CD14-positive monocyte (primary cell): ENCODE measurements at regions not wholly inside any gene's neighbourhood (a gene's known extent, or its start where the extent isn't known, plus 50 kb on each side); places are given as distances from the start of the nearest gene placed in this dataset.

Source experiments
- DNase-seq, 3 donors: peaks; one replicate each; pipeline ENCODE4 v3.0.0-alpha.2; 2011 to 2022
- H2AFZ ChIP-seq: 2 replicates; pipeline ENCODE4 v1.6.0; 2012; ENCODE audit warnings: mild to moderate bottlenecking, low read depth, low read length, inconsistent platforms; ENCODE audit not compliant: insufficient read depth, poor library complexity, severe bottlenecking
- H3K27ac ChIP-seq, 2 donors: 1 replicate in 1 of 2; 2 replicates in 1 of 2; pipeline ENCODE4 v1.5.1; 2012 to 2013; ENCODE audit warnings: low read length in 2 of 2, control low read depth in 1 of 2, inconsistent platforms in 1 of 2, low read depth in 1 of 2, mild to moderate bottlenecking in 1 of 2
- H3K27me3 ChIP-seq, 2 donors: one replicate each; pipeline versions ENCODE4 v1.6.0 to v1.6.1; 2011 to 2013; ENCODE audit warnings: low read length in 2 of 2; ENCODE audit not compliant: control insufficient read depth in 2 of 2, insufficient read depth in 2 of 2
- H3K36me3 ChIP-seq, 2 donors: replicated peaks in 1 of 2; 1 replicate in 1 of 2; 2 replicates in 1 of 2; pipeline versions ENCODE4 v1.5.1 to v1.6.1; 2012 to 2013; ENCODE audit warnings: low read length in 2 of 2, control low read depth in 1 of 2, inconsistent platforms in 1 of 2, mild to moderate bottlenecking in 1 of 2; ENCODE audit not compliant: insufficient read depth in 2 of 2, control insufficient read depth in 1 of 2
- H3K4me1 ChIP-seq, 2 donors: 1 replicate in 1 of 2; 2 replicates in 1 of 2; pipeline versions ENCODE4 v1.5.1 to v1.6.1; 2012 to 2013; ENCODE audit warnings: low read length in 2 of 2, control low read depth in 1 of 2, inconsistent platforms in 1 of 2, mild to moderate bottlenecking in 1 of 2, moderate library complexity in 1 of 2; ENCODE audit not compliant: insufficient read depth in 2 of 2, control insufficient read depth in 1 of 2
- H3K4me2 ChIP-seq: replicated peaks from 2 replicates; pipeline ENCODE3; 2012; ENCODE audit warnings: low read length, moderate library complexity, mild to moderate bottlenecking; ENCODE audit not compliant: poor library complexity, severe bottlenecking; ENCODE audit errors: extremely low read depth
- H3K4me3 ChIP-seq, 3 experiments: fragments of 200-600 bp in 1 of 3; sonication (generic) in 1 of 3; replicated peaks in 1 of 3; 1 replicate in 2 of 3; 2 replicates in 1 of 3; pipeline ENCODE4 v1.5.1; 2011 to 2013; ENCODE audit warnings: low read length in 3 of 3, mild to moderate bottlenecking in 3 of 3, control low read depth in 2 of 3, low read depth in 2 of 3, inconsistent platforms in 1 of 3, moderate library complexity in 1 of 3
- H3K79me2 ChIP-seq: 2 replicates; pipeline ENCODE4 v1.6.0; 2012; ENCODE audit warnings: mild to moderate bottlenecking, control low read depth, inconsistent platforms, low read length, moderate library complexity; ENCODE audit not compliant: insufficient read depth
- H3K9ac ChIP-seq: 2 replicates; pipeline ENCODE4 v1.6.0; 2017; ENCODE audit warnings: low read length, mild to moderate bottlenecking; ENCODE audit not compliant: insufficient read depth, poor library complexity, severe bottlenecking
- H3K9me3 ChIP-seq, 2 donors: replicated peaks in 1 of 2; 1 replicate in 1 of 2; 2 replicates in 1 of 2; pipeline versions ENCODE4 v1.5.1 to v1.6.1; 2012 to 2013; ENCODE audit warnings: low read length in 2 of 2, control low read depth in 1 of 2; ENCODE audit not compliant: control insufficient read depth in 1 of 2, insufficient read depth in 1 of 2
- H4K20me1 ChIP-seq: 2 replicates; pipeline ENCODE4 v1.6.0; 2012; ENCODE audit warnings: mild to moderate bottlenecking, low read length, control low read depth, moderate library complexity; ENCODE audit not compliant: insufficient read depth
- H3K27ac Mint-ChIP-seq, 7 donors: one replicate each; pipeline ENCODE4 v1.8.0; 2020; ENCODE audit warnings: mild to moderate bottlenecking in 7 of 7, mixed read lengths in 7 of 7, moderate library complexity in 6 of 7, inconsistent platforms in 2 of 7
- H3K27me3 Mint-ChIP-seq, 3 donors: one replicate each; pipeline ENCODE4 v1.8.0; 2021 to 2022; ENCODE audit warnings: low read depth in 3 of 3, mild to moderate bottlenecking in 3 of 3, mixed read lengths in 3 of 3, moderate library complexity in 3 of 3, inconsistent platforms in 1 of 3
- H3K36me3 Mint-ChIP-seq, 2 donors: one replicate each; pipeline ENCODE4 v1.8.0; 2020; ENCODE audit warnings: mixed read lengths in 2 of 2, inconsistent platforms in 1 of 2, mild to moderate bottlenecking in 1 of 2
- H3K4me1 Mint-ChIP-seq: one replicate; pipeline ENCODE4 v1.8.0; 2020; ENCODE audit warnings: mild to moderate bottlenecking, mixed read lengths
- H3K4me3 Mint-ChIP-seq, 2 donors: one replicate each; pipeline ENCODE4 v1.8.0; 2020; ENCODE audit warnings: mild to moderate bottlenecking in 2 of 2, mixed read lengths in 2 of 2, moderate library complexity in 1 of 2
- H3K9me3 Mint-ChIP-seq, 7 donors: one replicate each; pipeline ENCODE4 v1.8.0; 2020 to 2022; ENCODE audit warnings: mixed read lengths in 7 of 7, mild to moderate bottlenecking in 6 of 7, moderate library complexity in 6 of 7, inconsistent platforms in 2 of 7
- CTCF ChIP-seq: fragments of 200-600 bp; IDR thresholded peaks from one replicate; pipeline ENCODE4 v1.8.0; 2022; ENCODE audit warnings: antibody characterized with exemption, mild to moderate bottlenecking
- WGBS: methylation state at CpG from one replicate; pipeline ENCODE4 v1.1.5; 2013; ENCODE audit warnings: missing lambda C conversion rate; ENCODE audit not compliant: insufficient coverage; 5-methylcytosine and 5-hydroxymethylcytosine counted together
- intact Hi-C, 2 donors: fragments of 100-400 bp; cut with micrococcal nuclease; formaldehyde crosslinking; loops; one replicate each; pipeline versions ENCODE4 v1.15.0 to v1.15.1; 2023

DNA sequence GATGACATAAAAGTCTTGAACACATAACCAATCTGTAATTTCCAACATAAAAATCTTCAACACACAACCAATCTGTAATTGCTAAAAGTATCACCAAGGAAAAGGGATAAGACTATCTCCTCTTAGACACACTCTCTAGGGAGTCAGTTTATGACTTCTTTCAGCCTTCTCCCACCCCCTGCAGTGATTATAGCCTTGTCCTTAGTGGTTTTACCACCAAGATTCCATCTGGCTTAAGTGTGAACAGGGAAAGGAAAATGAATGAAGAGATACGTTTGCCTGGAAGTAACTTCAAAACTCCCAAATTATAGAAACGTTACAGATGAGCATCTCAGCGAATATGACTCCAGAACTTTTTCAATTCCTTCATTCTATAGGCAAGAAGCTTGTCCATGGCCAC, 136.2 kb upstream of the RASSF8 start:
- H3K4me1 Mint-ChIP-seq = no peaks in the 10 kb centered on the region
- intact Hi-C loops = no loop called here
- Histone ChIP-seq H3K9ac (no peak overlapping the region), H3K4me3 (no peak overlapping the region), H3K4me1 (no peaks in the 10 kb centered on the region), H3K79me2 (no peaks in the 10 kb centered on the region), H4K20me1 (no peaks in the 10 kb centered on the region), H3K36me3 (no peaks in the 10 kb centered on the region), H3K9me3 (no peaks in the 10 kb centered on the region), H3K27me3 (no peaks in the 10 kb centered on the region), H3K4me2 (no peak overlapping the region), H2AFZ (no peak overlapping the region), H3K27ac (no peak overlapping the region)
- TF ChIP-seq CTCF = no peak
- peaks cover 0 to 2% (median 0%) of the 10 kb centered on the region in 7 donors for H3K9me3 Mint-ChIP-seq
- H3K27me3 Mint-ChIP-seq = peaks cover 0 to 3% (median 1%) of the 10 kb centered on the region in 3 donors
- DNase-seq = no peak
- H3K27ac Mint-ChIP-seq = no peak overlapping the region
- no peak overlapping the region for H3K4me3 Mint-ChIP-seq
- no peaks in the 10 kb centered on the region for H3K36me3 Mint-ChIP-seq
- no CpG with 5 or more reads among the region's 3 CpGs for WGBS

GRCh38 chr12:25824734-25825133, 133.7 kb upstream of the RASSF8 start:
- no peaks in the 10 kb centered on the region for H3K27me3 ChIP-seq
- H3K27ac ChIP-seq = no peak overlapping the region
- H3K79me2 ChIP-seq = no peaks in the 10 kb centered on the region
- H3K9ac ChIP-seq = no peak overlapping the region
- intact Hi-C loops = no loop called here
- Mint-ChIP-seq H3K4me3 (no peak overlapping the region), H3K9me3 (peaks cover 0 to 2% (median 0%) of the 10 kb centered on the region in 7 donors), H3K36me3 (no peaks in the 10 kb centered on the region), H3K27me3 (peaks cover 0 to 3% (median 1%) of the 10 kb centered on the region in 3 donors), H3K27ac (no peak overlapping the region), H3K4me1 (peaks cover 3% of the 10 kb centered on the region)
- no peaks in the 10 kb centered on the region for H4K20me1 ChIP-seq
- H3K4me3 ChIP-seq = no peak overlapping the region
- H3K4me2 ChIP-seq = no peak overlapping the region
- no peak for DNase-seq
- H3K4me1 ChIP-seq = no peaks in the 10 kb centered on the region
- no peaks in the 10 kb centered on the region for H3K9me3 ChIP-seq
- WGBS = no CpG with 5 or more reads among the region's 2 CpGs
- no peak for TF ChIP-seq CTCF
- H2AFZ ChIP-seq = no peak overlapping the region
- H3K36me3 ChIP-seq = no peaks in the 10 kb centered on the region
